Endothelial cell of umbilical vein (primary cell): ENCODE measurements at regions not wholly inside any gene's neighbourhood (a gene's known extent, or its start where the extent isn't known, plus 50 kb on each side); places are given as distances from the start of the nearest gene placed in this dataset.

ENCODE experiments used
- BruUV-seq: library from RNA; stranded (reverse); fragments of 400-500 nt; replicated peaks from 2 replicates; lab custom pipeline; 2021; lab: Mats Ljungman, UMichigan
- CTCF ChIA-PET: fragments of 300-600, 350-600 bp; sonication (Branson Sonifier 250); formaldehyde crosslinking; loops from one replicate; lab custom pipeline; 2021; ENCODE audit warnings: antibody characterized with exemption, inconsistent platforms; lab: Charles Lee
- POLR2A ChIA-PET: fragments of 300-600, 350-600 bp; sonication (Branson Sonifier 250); formaldehyde crosslinking; loops from one replicate; lab custom pipeline; 2021; ENCODE audit warnings: antibody characterized with exemption, inconsistent platforms; lab: Charles Lee
- DNase-seq: peaks from one replicate; pipeline ENCODE4 v3.0.0-alpha.2; 2011; ENCODE audit warnings: low read depth, low spot score
- FAIRE-seq: peaks from 2 replicates; lab custom pipeline; 2011; peaks lifted over from hg19 to GRCh38; lab: Jason Lieb, UNC
- H2AFZ ChIP-seq: 2 replicates; pipeline ENCODE4 v1.6.0; 2012; ENCODE audit warnings: low read depth, low read length, control low read depth, inconsistent platforms
- H3K27ac ChIP-seq: 2 replicates; pipeline ENCODE4 v1.5.1; 2011; ENCODE audit warnings: low read depth, mild to moderate bottlenecking, control low read depth, low read length, moderate library complexity; ENCODE audit not compliant: insufficient read depth
- H3K27me3 ChIP-seq, 2 experiments: 2 replicates each; pipeline versions ENCODE4 v1.6.0 to v1.6.1; 2011; ENCODE audit warnings: low read length in 2 of 2, mixed read lengths in 1 of 2; ENCODE audit not compliant: control insufficient read depth in 2 of 2, insufficient read depth in 2 of 2
- H3K36me3 ChIP-seq, 2 experiments: 2 replicates in 1 of 2; 3 replicates in 1 of 2; pipeline ENCODE4 v1.5.1; 2011; ENCODE audit warnings: low read length in 2 of 2, mild to moderate bottlenecking in 1 of 2, moderate library complexity in 1 of 2; ENCODE audit not compliant: control insufficient read depth in 2 of 2, insufficient read depth in 2 of 2; ENCODE audit errors: extremely low read depth in 1 of 2
- H3K4me1 ChIP-seq: 3 replicates; pipeline ENCODE4 v1.5.1; 2011; ENCODE audit warnings: mild to moderate bottlenecking, low read length; ENCODE audit not compliant: control insufficient read depth, insufficient read depth; ENCODE audit errors: extremely low read depth
- H3K4me2 ChIP-seq: 2 replicates; pipeline ENCODE4 v1.6.1; 2011; ENCODE audit warnings: low read length, control low read depth, mixed read lengths; ENCODE audit not compliant: insufficient read depth
- H3K4me3 ChIP-seq, 3 experiments: fragments of 200-600 bp in 1 of 3; sonication (generic), shearing (Covaris generic) in 1 of 3; replicated peaks in 1 of 3; 2 replicates each; pipeline ENCODE4 v1.5.1; 2011 to 2016; ENCODE audit warnings: control low read depth in 3 of 3, low read length in 3 of 3, mild to moderate bottlenecking in 2 of 3, inconsistent platforms in 1 of 3, low read depth in 1 of 3, moderate library complexity in 1 of 3; ENCODE audit not compliant: insufficient read depth in 1 of 3
- H3K79me2 ChIP-seq: 2 replicates; pipeline ENCODE4 v1.6.0; 2012; ENCODE audit warnings: low read length, inconsistent platforms; ENCODE audit not compliant: control insufficient read depth, insufficient read depth
- H3K9ac ChIP-seq: replicated peaks from 2 replicates; pipeline ENCODE3; 2011; ENCODE audit warnings: low read length, control low read depth; ENCODE audit not compliant: insufficient read depth; ENCODE audit errors: extremely low read depth
- H3K9me1 ChIP-seq: replicated peaks from 3 replicates; pipeline ENCODE4 v1.6.0; 2011; ENCODE audit warnings: mild to moderate bottlenecking, low read length; ENCODE audit not compliant: control insufficient read depth, insufficient read depth; ENCODE audit errors: extremely low read depth
- H3K9me3 ChIP-seq: replicated peaks from 2 replicates; pipeline ENCODE4 v1.5.1; 2012; ENCODE audit warnings: low read length, inconsistent platforms; ENCODE audit not compliant: control insufficient read depth, insufficient read depth
- H4K20me1 ChIP-seq: replicated peaks from 2 replicates; pipeline ENCODE3; 2011; ENCODE audit warnings: mild to moderate bottlenecking, low read length; ENCODE audit not compliant: control insufficient read depth, insufficient read depth; ENCODE audit errors: extremely low read depth
- EZH2 ChIP-seq: IDR thresholded peaks from 2 replicates; pipeline ENCODE4 v1.6.1; 2012; ENCODE audit warnings: borderline replicate concordance, low read depth, mild to moderate bottlenecking, moderate library complexity, low read length, inconsistent platforms; ENCODE audit not compliant: severe bottlenecking
- FOS ChIP-seq: IDR thresholded peaks from 2 replicates; pipeline ENCODE4 v1.6.1; 2011; ENCODE audit warnings: mild to moderate bottlenecking, low read length, moderate library complexity, borderline replicate concordance; ENCODE audit not compliant: insufficient read depth
- GATA2 ChIP-seq: IDR thresholded peaks from 2 replicates; pipeline ENCODE4 v1.7.0; 2011; ENCODE audit warnings: low read depth, mild to moderate bottlenecking, moderate library complexity, mixed read lengths, low read length; ENCODE audit not compliant: insufficient read length, insufficient read depth
- JUN ChIP-seq: IDR thresholded peaks from 2 replicates; pipeline ENCODE4 v1.6.1; 2011; ENCODE audit warnings: borderline replicate concordance, low read depth; ENCODE audit not compliant: insufficient read length, insufficient read depth
- MYC ChIP-seq: IDR thresholded peaks from one replicate; pipeline ENCODE4 v1.6.1; 2011; ENCODE audit warnings: mild to moderate bottlenecking, low read depth, low read length
- POLR2A ChIP-seq: IDR thresholded peaks from 2 replicates; pipeline ENCODE4 v1.6.1; 2012; ENCODE audit warnings: low read depth, mild to moderate bottlenecking, control low read depth, low read length
- POLR2AphosphoS5 ChIP-seq: IDR thresholded peaks from 2 replicates; pipeline ENCODE4 v1.6.1; 2012; ENCODE audit warnings: low read depth, mild to moderate bottlenecking, control low read depth, low read length, moderate library complexity; ENCODE audit not compliant: insufficient read depth
- dilution Hi-C: fragments of 300-500 bp; cut with MboI; formaldehyde crosslinking; loops from one replicate; pipeline ENCODE4 v1.15.0; 2019; ENCODE audit warnings: low sequenced_read_pairs; ENCODE audit not compliant: extremely low pct_ligation_motif_present
- intact Hi-C: fragments of 100-400 bp; cut with micrococcal nuclease; formaldehyde crosslinking; loops from one replicate; pipeline ENCODE4 v1.10.0; 2022
- TF ChIP-seq, protein P1 (sequence below): IDR thresholded peaks from 2 replicates; pipeline ENCODE4 v1.6.1; 2011; ENCODE audit not compliant: insufficient read depth, insufficient read length
- TF ChIP-seq, protein P2 (sequence below), 2 donors: IDR thresholded peaks; 1 replicate in 1 of 2; 2 replicates in 1 of 2; pipeline ENCODE4 v1.5.1; 2011; ENCODE audit warnings: low read length in 2 of 2, mild to moderate bottlenecking in 2 of 2, moderate library complexity in 2 of 2, control low read depth in 1 of 2, inconsistent platforms in 1 of 2, low read depth in 1 of 2; ENCODE audit not compliant: insufficient read depth in 1 of 2; ENCODE audit errors: extremely low read depth in 1 of 2

DNA sequence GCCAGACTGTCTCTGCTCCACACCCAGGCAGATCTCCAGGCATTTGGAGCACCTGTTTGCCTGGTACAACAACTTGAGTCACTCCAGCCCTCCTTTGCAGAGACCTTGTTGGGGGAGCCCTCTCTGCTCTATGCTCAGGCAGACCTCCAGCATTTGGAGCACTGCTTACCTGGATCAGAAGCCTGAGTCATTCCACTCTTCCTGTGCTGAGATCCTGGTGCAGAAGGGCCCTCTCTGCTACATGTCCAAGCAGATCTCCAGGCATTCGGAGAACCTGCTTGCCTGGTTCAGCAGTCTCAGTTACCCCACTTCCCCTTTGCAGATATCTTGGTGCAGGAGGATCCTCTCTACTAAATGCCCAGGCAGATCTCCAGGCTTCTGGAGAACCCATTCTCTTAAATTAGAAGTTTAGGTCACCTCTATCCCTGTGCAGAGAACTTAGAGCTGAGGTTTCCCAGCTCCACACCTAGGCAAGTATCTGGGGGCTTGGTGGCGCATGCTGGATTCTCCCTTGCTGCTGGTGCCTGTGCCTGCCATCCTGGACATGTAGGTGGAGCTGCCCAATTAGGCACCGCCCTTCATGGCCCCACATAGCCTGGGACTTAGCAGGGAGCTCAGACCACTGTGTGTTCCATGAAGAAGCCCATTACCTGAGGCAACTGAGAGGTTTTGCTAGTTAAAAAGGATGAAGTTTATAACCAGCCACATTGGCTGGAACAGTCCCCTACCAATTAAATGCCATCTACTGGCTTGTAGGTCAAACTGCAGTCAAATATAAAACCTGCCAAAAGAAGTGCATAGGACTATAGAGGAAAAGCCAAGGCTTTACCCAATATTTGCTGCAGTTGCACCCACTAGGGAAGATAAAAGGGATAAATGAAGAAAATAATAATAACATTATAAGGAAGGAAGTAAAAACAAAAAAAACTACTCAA lies 97.6 kb upstream of the SLITRK6 start:
- H3K27me3 ChIP-seq = no peaks in the 10 kb centered on the region
- no peak overlapping the region for H3K9ac ChIP-seq
- no TSS peak for BruUV-seq
- no peaks in the 10 kb centered on the region for H3K36me3 ChIP-seq
- no peak overlapping the region for H3K4me3 ChIP-seq
- H4K20me1 ChIP-seq = no peaks in the 10 kb centered on the region
- dilution Hi-C loops (no loop called here), intact Hi-C loops (no loop called here)
- no peak overlapping the region for H3K27ac ChIP-seq
- no peaks in the 10 kb centered on the region for H3K79me2 ChIP-seq
- DNase-seq (no peak), FAIRE-seq (no peak)
- H3K9me1 ChIP-seq = no peaks in the 10 kb centered on the region
- H3K4me2 ChIP-seq = no peak overlapping the region
- H3K4me1 ChIP-seq = no peaks in the 10 kb centered on the region
- ChIA-PET POLR2A (no interaction called here), CTCF (no interaction called here)
- TF ChIP-seq GATA2 = no peak
- no peak for TF ChIP-seq JUN
- no peak for TF ChIP-seq POLR2A
- TF ChIP-seq, protein P1, sequence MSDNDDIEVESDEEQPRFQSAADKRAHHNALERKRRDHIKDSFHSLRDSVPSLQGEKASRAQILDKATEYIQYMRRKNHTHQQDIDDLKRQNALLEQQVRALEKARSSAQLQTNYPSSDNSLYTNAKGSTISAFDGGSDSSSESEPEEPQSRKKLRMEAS = no peak
- TF ChIP-seq FOS = no peak
- no peak for TF ChIP-seq EZH2
- peaks cover 2% of the 10 kb centered on the region for H3K9me3 ChIP-seq
- no peak overlapping the region for H2AFZ ChIP-seq

DNA sequence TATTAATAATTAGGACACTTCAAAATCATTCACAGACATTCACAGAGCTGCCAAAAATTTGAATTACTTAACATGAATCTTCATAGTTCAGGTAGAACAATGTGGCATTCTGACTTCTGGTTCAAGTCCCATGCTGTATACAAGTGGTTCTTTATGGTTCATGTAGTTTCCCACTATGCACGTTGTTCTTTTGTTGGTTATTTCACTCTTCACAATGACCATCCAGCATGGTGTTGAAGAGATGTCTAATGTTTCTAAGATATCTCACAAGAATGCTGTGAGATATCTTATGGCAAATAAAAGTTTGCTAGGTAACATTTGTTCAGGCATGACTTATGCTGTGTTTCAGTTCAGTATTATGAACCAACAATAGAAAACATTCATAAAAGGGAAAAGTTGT lies 88.2 kb upstream of the SLITRK6 start:
- BruUV-seq = no TSS peak

More for the DNA sequence above, 88.2 kb upstream of the SLITRK6 start:
- Histone ChIP-seq H3K27ac (no peak overlapping the region), H3K4me2 (no peak overlapping the region), H3K9me3 (peaks cover 1% of the 10 kb centered on the region), H3K4me3 (no peak overlapping the region), H3K4me1 (no peaks in the 10 kb centered on the region), H3K27me3 (no peaks in the 10 kb centered on the region), H2AFZ (no peak overlapping the region), H3K79me2 (no peaks in the 10 kb centered on the region), H3K36me3 (no peaks in the 10 kb centered on the region), H4K20me1 (no peaks in the 10 kb centered on the region), H3K9ac (no peak overlapping the region), H3K9me1 (no peaks in the 10 kb centered on the region)
- intact Hi-C loops = no loop called here
- CTCF ChIA-PET = no interaction called here
- DNase-seq = no peak
- POLR2A ChIA-PET = no interaction called here
- FAIRE-seq = no peak
- dilution Hi-C loops = no loop called here
- TF ChIP-seq MYC (no peak), POLR2A (no peak), FOS (no peak), EZH2 (no peak), POLR2AphosphoS5 (no peak), GATA2 (no peak), JUN (no peak)
- TF ChIP-seq, protein P2, sequence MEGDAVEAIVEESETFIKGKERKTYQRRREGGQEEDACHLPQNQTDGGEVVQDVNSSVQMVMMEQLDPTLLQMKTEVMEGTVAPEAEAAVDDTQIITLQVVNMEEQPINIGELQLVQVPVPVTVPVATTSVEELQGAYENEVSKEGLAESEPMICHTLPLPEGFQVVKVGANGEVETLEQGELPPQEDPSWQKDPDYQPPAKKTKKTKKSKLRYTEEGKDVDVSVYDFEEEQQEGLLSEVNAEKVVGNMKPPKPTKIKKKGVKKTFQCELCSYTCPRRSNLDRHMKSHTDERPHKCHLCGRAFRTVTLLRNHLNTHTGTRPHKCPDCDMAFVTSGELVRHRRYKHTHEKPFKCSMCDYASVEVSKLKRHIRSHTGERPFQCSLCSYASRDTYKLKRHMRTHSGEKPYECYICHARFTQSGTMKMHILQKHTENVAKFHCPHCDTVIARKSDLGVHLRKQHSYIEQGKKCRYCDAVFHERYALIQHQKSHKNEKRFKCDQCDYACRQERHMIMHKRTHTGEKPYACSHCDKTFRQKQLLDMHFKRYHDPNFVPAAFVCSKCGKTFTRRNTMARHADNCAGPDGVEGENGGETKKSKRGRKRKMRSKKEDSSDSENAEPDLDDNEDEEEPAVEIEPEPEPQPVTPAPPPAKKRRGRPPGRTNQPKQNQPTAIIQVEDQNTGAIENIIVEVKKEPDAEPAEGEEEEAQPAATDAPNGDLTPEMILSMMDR (IDR thresholded peaks at IDR 0.05; ENCODE audit: extremely low read depth in 1 of 2, insufficient read depth in 1 of 2, low read depth in 1 of 2, low read length in 2 of 2) = no peak
- TF ChIP-seq, protein P1 = no peak
